ENCODE measurements at regions not wholly inside any gene's neighbourhood (a gene's known extent, or its start where the extent isn't known, plus 50 kb on each side); places are given as distances from the start of the nearest gene placed in this dataset.

DNA sequence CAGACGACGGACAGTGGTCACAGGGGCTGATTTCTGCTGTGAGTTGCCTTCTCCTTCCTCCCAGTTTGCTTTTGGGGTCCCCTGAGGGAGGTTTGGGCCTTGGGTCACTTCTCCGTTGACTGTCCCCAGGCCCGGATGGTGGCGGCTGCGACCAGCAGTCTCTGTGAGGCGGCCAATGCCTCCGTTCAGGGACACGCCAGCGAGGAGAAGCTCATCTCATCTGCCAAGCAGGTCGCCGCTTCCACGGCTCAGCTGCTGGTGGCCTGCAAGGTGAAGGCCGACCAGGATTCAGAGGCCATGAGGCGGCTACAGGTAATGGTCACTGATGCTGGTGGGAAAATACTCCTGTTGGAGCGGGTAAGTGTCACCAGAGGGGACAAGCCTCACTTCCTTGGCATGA lies 206.8 kb upstream of the TPM1 start:
- TF ChIP-seq, protein P1, sequence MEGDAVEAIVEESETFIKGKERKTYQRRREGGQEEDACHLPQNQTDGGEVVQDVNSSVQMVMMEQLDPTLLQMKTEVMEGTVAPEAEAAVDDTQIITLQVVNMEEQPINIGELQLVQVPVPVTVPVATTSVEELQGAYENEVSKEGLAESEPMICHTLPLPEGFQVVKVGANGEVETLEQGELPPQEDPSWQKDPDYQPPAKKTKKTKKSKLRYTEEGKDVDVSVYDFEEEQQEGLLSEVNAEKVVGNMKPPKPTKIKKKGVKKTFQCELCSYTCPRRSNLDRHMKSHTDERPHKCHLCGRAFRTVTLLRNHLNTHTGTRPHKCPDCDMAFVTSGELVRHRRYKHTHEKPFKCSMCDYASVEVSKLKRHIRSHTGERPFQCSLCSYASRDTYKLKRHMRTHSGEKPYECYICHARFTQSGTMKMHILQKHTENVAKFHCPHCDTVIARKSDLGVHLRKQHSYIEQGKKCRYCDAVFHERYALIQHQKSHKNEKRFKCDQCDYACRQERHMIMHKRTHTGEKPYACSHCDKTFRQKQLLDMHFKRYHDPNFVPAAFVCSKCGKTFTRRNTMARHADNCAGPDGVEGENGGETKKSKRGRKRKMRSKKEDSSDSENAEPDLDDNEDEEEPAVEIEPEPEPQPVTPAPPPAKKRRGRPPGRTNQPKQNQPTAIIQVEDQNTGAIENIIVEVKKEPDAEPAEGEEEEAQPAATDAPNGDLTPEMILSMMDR (IDR thresholded peaks at IDR 0.05; ENCODE audit: insufficient read depth, low read length), result no peak
- TF ChIP-seq POLR2AphosphoS5 (IDR thresholded peaks at IDR 0.05; ENCODE audit: low read depth), result no peak
